ENCODE measurements at regions not wholly inside any gene's neighbourhood (a gene's known extent, or its start where the extent isn't known, plus 50 kb on each side); places are given as distances from the start of the nearest gene placed in this dataset.

DNA sequence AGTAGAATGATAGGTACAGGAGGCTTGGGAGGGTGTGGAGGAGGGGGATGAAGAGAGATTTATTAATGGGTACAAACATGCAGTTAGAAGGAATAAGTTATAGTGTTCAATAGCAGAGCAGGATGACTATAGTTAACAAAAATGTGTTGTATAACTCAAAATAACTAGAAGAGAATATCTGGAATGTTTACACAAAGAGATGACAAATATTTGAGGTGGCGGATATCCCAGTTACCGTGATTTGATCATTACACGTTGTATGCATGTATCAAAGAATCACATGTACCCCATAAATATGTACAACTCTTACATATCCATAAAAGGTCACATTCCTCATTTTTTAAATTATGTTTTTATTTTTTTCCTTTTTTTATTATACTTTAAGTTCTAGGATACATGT, 456.6 kb downstream of the MAGEB5 start:
- TF ChIP-seq, protein P1, sequence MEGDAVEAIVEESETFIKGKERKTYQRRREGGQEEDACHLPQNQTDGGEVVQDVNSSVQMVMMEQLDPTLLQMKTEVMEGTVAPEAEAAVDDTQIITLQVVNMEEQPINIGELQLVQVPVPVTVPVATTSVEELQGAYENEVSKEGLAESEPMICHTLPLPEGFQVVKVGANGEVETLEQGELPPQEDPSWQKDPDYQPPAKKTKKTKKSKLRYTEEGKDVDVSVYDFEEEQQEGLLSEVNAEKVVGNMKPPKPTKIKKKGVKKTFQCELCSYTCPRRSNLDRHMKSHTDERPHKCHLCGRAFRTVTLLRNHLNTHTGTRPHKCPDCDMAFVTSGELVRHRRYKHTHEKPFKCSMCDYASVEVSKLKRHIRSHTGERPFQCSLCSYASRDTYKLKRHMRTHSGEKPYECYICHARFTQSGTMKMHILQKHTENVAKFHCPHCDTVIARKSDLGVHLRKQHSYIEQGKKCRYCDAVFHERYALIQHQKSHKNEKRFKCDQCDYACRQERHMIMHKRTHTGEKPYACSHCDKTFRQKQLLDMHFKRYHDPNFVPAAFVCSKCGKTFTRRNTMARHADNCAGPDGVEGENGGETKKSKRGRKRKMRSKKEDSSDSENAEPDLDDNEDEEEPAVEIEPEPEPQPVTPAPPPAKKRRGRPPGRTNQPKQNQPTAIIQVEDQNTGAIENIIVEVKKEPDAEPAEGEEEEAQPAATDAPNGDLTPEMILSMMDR (IDR thresholded peaks at IDR 0.05; ENCODE audit: low read depth, low read length, poor library complexity, severe bottlenecking) = no peak
- no peak for TF ChIP-seq EZH2phosphoT487 (IDR thresholded peaks at IDR 0.05; ENCODE audit: borderline replicate concordance, low read length)
